ENCODE measurements at regions not wholly inside any gene's neighbourhood (a gene's known extent, or its start where the extent isn't known, plus 50 kb on each side); places are given as distances from the start of the nearest gene placed in this dataset.

- Histone ChIP-seq H3K9ac (ENCODE audit: insufficient read length) (peak overlapping the region; percentile 12), H3K27ac (peak overlapping the region; percentile 93), H3K36me3 (ENCODE audit: insufficient read depth, low read length) (no peaks in the 10 kb centered on the region), H3K4me3 (peak overlapping the region; percentile 48), H3K9me3 (ENCODE audit: low read depth, low read length) (no peaks in the 10 kb centered on the region)
- TF ChIP-seq POLR2AphosphoS5 (IDR thresholded peaks at IDR 0.05; ENCODE audit: borderline replicate concordance, low read depth, low read length) (peak; percentile 17; the same call in 1 of the 2 replicates), EZH2 (IDR thresholded peaks at IDR 0.05) (no peak)
- peak; percentile 85 for DNase-seq (ENCODE audit: low read depth, low spot score)
Measured at GRCh38 chr2:217497843-217498377, 504.9 kb downstream of the TNS1 start.

- DNase-seq (ENCODE audit: low read depth, low spot score) = no peak
- H3K9ac ChIP-seq (ENCODE audit: insufficient read length) = no peak overlapping the region
- TF ChIP-seq FOXP2 (optimal IDR thresholded peaks at IDR 0.05; ENCODE audit: control extremely low read depth, extremely low read length, insufficient read depth) (no peak), POLR2AphosphoS5 (IDR thresholded peaks at IDR 0.05; ENCODE audit: borderline replicate concordance, low read depth, low read length) (no peak), EZH2 (IDR thresholded peaks at IDR 0.05) (no peak)
Measured at GRCh38 chr2:217494557-217494956, 508.2 kb downstream of the TNS1 start.

GRCh38 chr2:217491271-217491670 is 511.5 kb downstream of the TNS1 start:
- H3K9ac ChIP-seq (ENCODE audit: insufficient read length) = no peak overlapping the region
- no peak for DNase-seq (ENCODE audit: low read depth, low spot score)

More at GRCh38 chr2:217494557-217494956, 508.2 kb downstream of the TNS1 start:
- Histone ChIP-seq H3K36me3 (ENCODE audit: insufficient read depth, low read length) (no peaks in the 10 kb centered on the region), H3K27ac (no peak overlapping the region), H3K4me3 (no peak overlapping the region), H3K9me3 (ENCODE audit: low read depth, low read length) (no peaks in the 10 kb centered on the region)

DNA sequence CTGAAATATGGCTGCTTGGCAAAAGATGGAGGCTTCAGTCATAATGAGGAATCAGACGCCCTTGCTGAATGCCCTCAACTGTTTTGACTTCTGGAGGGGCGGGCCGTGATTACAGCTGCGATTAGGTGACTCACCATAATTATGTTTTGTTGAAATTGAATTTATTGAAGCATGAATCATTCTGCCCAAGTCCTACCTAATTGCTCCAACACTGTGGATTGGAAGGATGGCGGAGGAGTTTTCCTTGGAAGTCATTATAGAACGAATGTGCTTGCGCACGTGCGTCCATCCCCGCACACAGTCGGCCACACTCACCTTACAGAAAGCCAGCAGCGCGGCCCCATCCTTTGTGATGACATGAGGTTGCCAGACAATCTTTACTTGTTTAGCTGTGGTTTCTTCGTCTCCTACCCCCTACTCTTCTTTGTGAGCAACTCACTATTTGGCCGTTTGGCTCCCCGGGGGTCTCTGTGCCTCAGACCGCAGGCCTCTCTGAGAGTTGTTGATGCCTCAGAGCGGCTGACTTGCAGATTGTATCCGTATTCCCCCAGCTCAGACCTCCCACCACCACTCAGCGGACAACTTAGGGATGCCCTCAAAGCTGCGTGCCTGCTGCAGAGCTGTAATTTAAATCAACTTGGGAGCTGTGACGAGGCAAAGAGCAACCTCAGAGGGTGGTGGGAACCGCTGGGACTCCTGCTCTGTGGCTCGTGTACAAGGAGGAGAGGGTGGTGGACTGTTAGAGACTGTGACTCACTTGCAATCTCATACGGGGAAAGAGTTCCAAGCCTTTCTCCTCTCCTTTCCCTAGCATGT is 513.4 kb downstream of the TNS1 start:
- no peak overlapping the region for H3K27ac ChIP-seq
- no peak overlapping the region for H3K9ac ChIP-seq (ENCODE audit: insufficient read length)
- H3K4me3 ChIP-seq = no peak overlapping the region
- H3K9me3 ChIP-seq (ENCODE audit: low read depth, low read length) = no peaks in the 10 kb centered on the region
- no peak for TF ChIP-seq EZH2 (IDR thresholded peaks at IDR 0.05)
- H3K36me3 ChIP-seq (ENCODE audit: insufficient read depth, low read length) = no peaks in the 10 kb centered on the region
- no peak for DNase-seq (ENCODE audit: low read depth, low spot score)

More at GRCh38 chr2:217491271-217491670, 511.5 kb downstream of the TNS1 start:
- TF ChIP-seq FOXP2 (optimal IDR thresholded peaks at IDR 0.05; ENCODE audit: control extremely low read depth, extremely low read length, insufficient read depth) = no peak
- TF ChIP-seq POLR2AphosphoS5 (IDR thresholded peaks at IDR 0.05; ENCODE audit: borderline replicate concordance, low read depth, low read length) = no peak
- no peak for TF ChIP-seq EZH2 (IDR thresholded peaks at IDR 0.05)
- Histone ChIP-seq H3K36me3 (ENCODE audit: insufficient read depth, low read length) (no peaks in the 10 kb centered on the region), H3K4me3 (no peak overlapping the region), H3K9me3 (ENCODE audit: low read depth, low read length) (no peaks in the 10 kb centered on the region), H3K27ac (no peak overlapping the region)

DNA sequence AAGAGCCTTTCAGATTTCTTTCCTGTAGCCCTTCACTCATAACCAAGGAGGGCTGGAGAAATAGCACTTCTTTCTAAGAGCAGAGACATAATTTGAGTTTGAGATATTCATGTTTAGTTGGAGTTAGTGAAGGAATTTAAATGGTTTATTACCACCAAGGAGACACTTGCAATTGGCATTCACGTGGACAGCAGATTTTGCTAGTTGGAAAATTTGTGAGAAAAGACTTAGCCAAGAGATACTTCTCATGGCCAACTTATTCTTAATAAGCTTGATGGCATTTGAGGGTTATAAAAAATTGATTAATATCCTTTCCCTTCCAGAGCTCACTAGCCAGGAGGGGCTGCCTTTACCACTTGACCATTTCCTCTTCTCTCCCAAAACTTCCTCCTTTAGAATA is 518.7 kb downstream of the TNS1 start:
- TF ChIP-seq FOXP2 (optimal IDR thresholded peaks at IDR 0.05; ENCODE audit: control extremely low read depth, extremely low read length, insufficient read depth) = no peak
- no peak for TF ChIP-seq EZH2 (IDR thresholded peaks at IDR 0.05)
- no peak for TF ChIP-seq POLR2AphosphoS5 (IDR thresholded peaks at IDR 0.05; ENCODE audit: borderline replicate concordance, low read depth, low read length)
- DNase-seq (ENCODE audit: low read depth, low spot score) = no peak
- H3K36me3 ChIP-seq (ENCODE audit: insufficient read depth, low read length) = no peaks in the 10 kb centered on the region
- H3K9me3 ChIP-seq (ENCODE audit: low read depth, low read length) = no peaks in the 10 kb centered on the region
- no peak overlapping the region for H3K4me3 ChIP-seq
- H3K27ac ChIP-seq = no peak overlapping the region
- H3K9ac ChIP-seq (ENCODE audit: insufficient read length) = no peak overlapping the region

DNA sequence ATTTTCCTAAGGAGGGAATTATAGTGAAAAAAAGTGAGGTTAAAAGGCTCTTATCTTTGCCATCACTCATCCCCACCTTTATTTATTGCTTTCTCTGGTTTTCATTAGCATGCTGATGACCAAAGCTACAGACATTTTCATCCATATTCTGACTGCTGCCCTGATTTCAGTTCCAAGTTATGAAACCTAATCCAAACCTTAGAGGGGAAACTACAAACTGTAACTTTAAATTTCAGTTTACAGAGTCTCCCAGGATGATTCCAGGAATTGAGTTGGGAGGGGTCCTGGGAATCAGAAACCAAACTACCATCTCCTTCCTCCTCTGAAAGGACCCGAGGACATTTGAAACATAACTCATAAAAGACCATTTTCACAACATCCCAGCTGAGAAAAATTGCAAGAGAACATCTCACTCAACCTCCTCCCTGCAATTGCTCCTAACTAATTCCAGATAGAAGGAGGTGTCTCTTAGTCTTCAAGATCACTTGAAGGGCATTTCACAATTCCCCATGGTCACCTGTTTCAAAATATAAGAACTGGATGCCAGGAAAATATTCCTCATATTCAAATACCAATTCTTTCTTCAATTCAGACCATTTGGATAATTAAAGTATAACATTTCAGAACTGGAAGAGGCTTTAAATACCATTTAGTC is 520.6 kb downstream of the TNS1 start:
- TF ChIP-seq FOXP2 (optimal IDR thresholded peaks at IDR 0.05; ENCODE audit: control extremely low read depth, extremely low read length, insufficient read depth) = no peak
- Histone ChIP-seq H3K27ac (no peak overlapping the region), H3K4me3 (no peak overlapping the region), H3K9me3 (ENCODE audit: low read depth, low read length) (no peaks in the 10 kb centered on the region), H3K9ac (ENCODE audit: insufficient read length) (no peak overlapping the region), H3K36me3 (ENCODE audit: insufficient read depth, low read length) (no peaks in the 10 kb centered on the region)
- no peak for DNase-seq (ENCODE audit: low read depth, low spot score)

GRCh38 chr2:217481577-217481976 is 521.2 kb downstream of the TNS1 start:
- Histone ChIP-seq H3K27ac (no peak overlapping the region), H3K9ac (ENCODE audit: insufficient read length) (no peak overlapping the region), H3K36me3 (ENCODE audit: insufficient read depth, low read length) (no peaks in the 10 kb centered on the region), H3K4me3 (no peak overlapping the region), H3K9me3 (ENCODE audit: low read depth, low read length) (no peaks in the 10 kb centered on the region)
- no peak for TF ChIP-seq FOXP2 (optimal IDR thresholded peaks at IDR 0.05; ENCODE audit: control extremely low read depth, extremely low read length, insufficient read depth)
- TF ChIP-seq EZH2 (IDR thresholded peaks at IDR 0.05) = no peak
- TF ChIP-seq POLR2AphosphoS5 (IDR thresholded peaks at IDR 0.05; ENCODE audit: borderline replicate concordance, low read depth, low read length) = no peak
- DNase-seq (ENCODE audit: low read depth, low spot score) = no peak

- Histone ChIP-seq H3K27ac (no peak overlapping the region), H3K36me3 (ENCODE audit: insufficient read depth, low read length) (no peaks in the 10 kb centered on the region), H3K9ac (ENCODE audit: insufficient read length) (no peak overlapping the region), H3K4me3 (no peak overlapping the region), H3K9me3 (ENCODE audit: low read depth, low read length) (no peaks in the 10 kb centered on the region)
- DNase-seq (ENCODE audit: low read depth, low spot score) = no peak
- no peak for TF ChIP-seq POLR2AphosphoS5 (IDR thresholded peaks at IDR 0.05; ENCODE audit: borderline replicate concordance, low read depth, low read length)
- no peak for TF ChIP-seq FOXP2 (optimal IDR thresholded peaks at IDR 0.05; ENCODE audit: control extremely low read depth, extremely low read length, insufficient read depth)
- no peak for TF ChIP-seq EZH2 (IDR thresholded peaks at IDR 0.05)
Measured at GRCh38 chr2:217479566-217479965, 523.2 kb downstream of the TNS1 start.

Data from SK-N-MC (cell line).